Fibroblast of peridontal ligament (primary cell): ENCODE measurements at regions not wholly inside any gene's neighbourhood (a gene's known extent, or its start where the extent isn't known, plus 50 kb on each side); places are given as distances from the start of the nearest gene placed in this dataset.

Experiments used
- DNase-seq: peaks from one replicate; pipeline ENCODE4 v3.0.0-alpha.2; 2010; ENCODE audit errors: extremely low read depth

- DNase-seq, result no peak
These were observed 217.1 kb downstream of the CSNK2A3 start for GRCh38 chr11:11135820-11136476.

- DNase-seq, result no peak
These were observed 223.9 kb downstream of the CSNK2A3 start for GRCh38 chr11:11129118-11129517.

GRCh38 chr11:11125618-11126017 is 227.4 kb downstream of the CSNK2A3 start:
- DNase-seq, result no peak

GRCh38 chr11:11122749-11123148 is 230.3 kb downstream of the CSNK2A3 start:
- no peak for DNase-seq

GRCh38 chr11:11119917-11120316 is 233.1 kb downstream of the CSNK2A3 start:
- DNase-seq, result no peak

- no peak for DNase-seq
These were observed 235.3 kb downstream of the CSNK2A3 start for GRCh38 chr11:11117730-11118129.

- no peak for DNase-seq
These were observed 237.6 kb downstream of the CSNK2A3 start for GRCh38 chr11:11115475-11115874.

- DNase-seq, result no peak
These were observed 239.4 kb downstream of the CSNK2A3 start for GRCh38 chr11:11113626-11114025.

- no peak for DNase-seq
These were observed 245.0 kb downstream of the CSNK2A3 start for GRCh38 chr11:11108026-11108425.

- DNase-seq, result no peak
These were observed 245.8 kb downstream of the CSNK2A3 start for GRCh38 chr11:11107076-11107723.

GRCh38 chr11:11105361-11105760 is 247.5 kb upstream of the ZBED5 start:
- DNase-seq, result no peak

GRCh38 chr11:11095831-11096723 is 238.2 kb upstream of the ZBED5 start:
- DNase-seq, result no peak

- no peak for DNase-seq
These were observed 232.6 kb upstream of the ZBED5 start for GRCh38 chr11:11090495-11090894.

GRCh38 chr11:11089805-11090204 is 232.0 kb upstream of the ZBED5 start:
- no peak for DNase-seq

GRCh38 chr11:11086979-11087378 is 229.1 kb upstream of the ZBED5 start:
- DNase-seq, result no peak

GRCh38 chr11:11085580-11085979 is 227.7 kb upstream of the ZBED5 start:
- no peak for DNase-seq

- no peak for DNase-seq
These were observed 226.5 kb upstream of the ZBED5 start for GRCh38 chr11:11084337-11084736.

GRCh38 chr11:11083441-11083840 is 225.6 kb upstream of the ZBED5 start:
- DNase-seq, result no peak

- no peak for DNase-seq
These were observed 224.8 kb upstream of the ZBED5 start for GRCh38 chr11:11082646-11083045.

GRCh38 chr11:11081776-11082175 is 223.9 kb upstream of the ZBED5 start:
- no peak for DNase-seq

GRCh38 chr11:11081288-11081687 is 223.4 kb upstream of the ZBED5 start:
- no peak for DNase-seq

GRCh38 chr11:11078344-11079086 is 220.7 kb upstream of the ZBED5 start:
- DNase-seq, result peak; percentile 27
